GM12874 (cell line): ENCODE measurements at regions not wholly inside any gene's neighbourhood (a gene's known extent, or its start where the extent isn't known, plus 50 kb on each side); places are given as distances from the start of the nearest gene placed in this dataset.

Source experiments
- CTCF ChIP-seq: IDR thresholded peaks from 2 replicates; pipeline ENCODE4 v1.5.1; 2011; ENCODE audit warnings: low read depth, mild to moderate bottlenecking, control low read depth, low read length, moderate library complexity; ENCODE audit not compliant: insufficient read depth

- TF ChIP-seq CTCF: no peak
Observed at GRCh38 chr1:213697192-213697802, 290.5 kb upstream of the PROX1 start.

DNA sequence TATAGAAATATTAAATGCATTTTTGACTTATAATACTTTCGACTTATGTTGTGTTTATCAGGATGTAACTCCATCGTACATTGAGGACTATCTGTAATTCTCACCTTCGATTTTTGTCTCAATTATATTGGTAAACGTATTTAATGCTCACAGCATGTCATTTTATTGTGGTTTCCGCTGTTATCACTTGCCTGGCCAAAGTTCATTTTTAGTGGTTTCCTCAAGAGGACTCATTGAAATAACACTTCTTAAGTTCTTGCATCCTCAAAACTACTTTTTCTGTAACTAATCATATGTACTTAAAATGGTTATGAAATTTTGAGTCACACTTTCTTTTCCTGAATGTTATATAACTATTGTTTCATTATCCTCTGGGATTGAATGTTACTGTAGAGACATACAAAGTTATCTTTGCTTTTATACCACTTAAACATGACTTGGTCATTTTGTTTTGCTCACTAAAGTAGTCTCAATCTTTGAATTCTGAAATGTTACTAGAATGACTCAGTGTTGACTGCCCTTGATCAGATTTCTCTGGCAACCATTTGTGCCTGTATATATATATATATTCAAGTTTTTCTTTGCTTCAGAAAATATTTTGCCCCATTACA is 289.6 kb upstream of the PROX1 start:
- no peak for TF ChIP-seq CTCF

DNA sequence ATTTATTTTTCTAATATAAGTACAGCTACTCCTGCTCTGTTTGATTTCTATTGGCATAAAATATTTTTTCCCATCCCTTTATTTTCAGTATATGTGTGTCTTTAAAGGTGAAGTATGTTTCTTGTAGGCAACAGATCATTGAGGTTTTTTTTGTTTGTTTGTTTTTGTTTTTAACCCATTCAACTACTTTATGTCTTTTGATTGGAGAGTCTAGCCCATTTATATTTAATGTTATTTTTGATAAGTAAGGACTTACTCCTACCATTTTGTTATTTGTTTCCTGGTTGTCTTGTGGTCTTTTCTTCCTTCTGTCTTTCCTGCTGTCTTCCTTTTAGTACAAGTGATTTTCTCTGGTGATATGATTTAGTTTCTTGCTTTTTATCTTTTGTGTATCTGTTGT is 285.1 kb upstream of the PROX1 start:
- TF ChIP-seq CTCF: no peak

GRCh38 chr1:213704941-213705340 is 282.8 kb upstream of the PROX1 start:
- no peak for TF ChIP-seq CTCF

GRCh38 chr1:213714645-213715044 is 273.1 kb upstream of the PROX1 start:
- TF ChIP-seq CTCF: no peak

DNA sequence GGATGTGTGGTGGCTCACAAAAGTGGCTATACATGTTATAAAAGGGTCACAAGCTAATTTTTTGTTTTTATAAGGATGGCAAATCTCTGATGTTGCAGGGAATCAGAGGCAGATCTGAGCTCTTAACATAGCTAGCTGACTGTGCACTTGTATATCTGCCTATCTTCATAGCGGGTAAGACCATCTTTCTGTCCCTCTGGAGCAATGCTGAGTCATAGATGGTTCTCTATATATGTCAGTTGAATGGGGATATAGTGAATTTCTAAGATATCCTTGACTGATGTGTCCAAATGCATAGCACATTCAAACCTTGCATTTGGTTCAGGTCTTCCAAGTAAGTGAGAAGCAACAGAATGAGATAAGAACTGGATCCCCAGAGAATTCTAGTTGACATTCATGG is 272.6 kb upstream of the PROX1 start:
- no peak for TF ChIP-seq CTCF

DNA sequence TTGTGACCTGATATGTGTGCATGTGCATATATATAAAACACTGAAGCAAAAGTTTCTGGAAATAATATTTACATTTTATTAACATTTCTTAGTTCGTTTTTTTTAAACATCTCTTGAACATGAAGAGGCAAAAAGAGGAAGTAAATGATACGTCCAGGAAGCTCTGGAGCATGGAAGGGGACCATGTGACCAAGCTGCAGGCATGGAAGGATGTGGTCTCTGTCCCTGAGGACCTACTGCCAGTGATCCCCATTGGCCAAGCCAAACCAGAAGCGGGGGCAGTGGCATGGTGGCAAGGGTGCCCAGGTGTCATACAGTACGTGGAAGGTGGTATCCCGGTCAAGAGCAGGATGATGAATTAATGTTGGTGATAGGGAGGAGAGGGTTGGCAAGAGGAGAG is 268.3 kb upstream of the PROX1 start:
- no peak for TF ChIP-seq CTCF
